AG09309 (cell line): ENCODE measurements at regions not wholly inside any gene's neighbourhood (a gene's known extent, or its start where the extent isn't known, plus 50 kb on each side); places are given as distances from the start of the nearest gene placed in this dataset.

Source experiments
- DNase-seq: peaks from one replicate; pipeline ENCODE4 v3.0.0-alpha.2; 2010; ENCODE audit warnings: low read depth
- H3K4me3 ChIP-seq: 2 replicates; pipeline ENCODE4 v1.5.1; 2011; ENCODE audit warnings: mild to moderate bottlenecking, low read depth, low read length, moderate library complexity; ENCODE audit not compliant: control insufficient read depth
- TF ChIP-seq, protein P1 (sequence below): IDR thresholded peaks from 2 replicates; pipeline ENCODE4 v1.5.1; 2011; ENCODE audit warnings: mild to moderate bottlenecking, low read depth, low read length, inconsistent platforms; ENCODE audit not compliant: insufficient read depth, control insufficient read depth; ENCODE audit errors: missing control alignments

DNA sequence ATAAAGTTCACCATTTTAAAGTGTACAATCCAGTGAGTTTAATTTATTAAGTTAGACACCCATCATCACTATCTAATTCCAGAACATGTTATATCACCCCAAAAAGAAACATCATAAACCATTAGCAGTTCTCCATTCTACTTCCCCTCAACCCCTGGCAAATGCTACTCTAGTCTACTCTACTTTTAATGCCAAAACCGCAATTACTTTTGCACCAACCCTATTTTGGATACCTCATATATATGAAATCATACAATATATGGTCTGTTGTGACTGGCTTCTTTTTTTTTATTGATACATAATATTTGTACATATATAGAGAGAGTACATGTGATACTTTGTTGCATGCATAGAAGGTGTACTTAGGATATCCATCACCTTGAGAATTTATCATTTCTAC, 190.5 kb upstream of the RARB start:
- H3K4me3 ChIP-seq: no peak overlapping the region
- TF ChIP-seq, protein P1, sequence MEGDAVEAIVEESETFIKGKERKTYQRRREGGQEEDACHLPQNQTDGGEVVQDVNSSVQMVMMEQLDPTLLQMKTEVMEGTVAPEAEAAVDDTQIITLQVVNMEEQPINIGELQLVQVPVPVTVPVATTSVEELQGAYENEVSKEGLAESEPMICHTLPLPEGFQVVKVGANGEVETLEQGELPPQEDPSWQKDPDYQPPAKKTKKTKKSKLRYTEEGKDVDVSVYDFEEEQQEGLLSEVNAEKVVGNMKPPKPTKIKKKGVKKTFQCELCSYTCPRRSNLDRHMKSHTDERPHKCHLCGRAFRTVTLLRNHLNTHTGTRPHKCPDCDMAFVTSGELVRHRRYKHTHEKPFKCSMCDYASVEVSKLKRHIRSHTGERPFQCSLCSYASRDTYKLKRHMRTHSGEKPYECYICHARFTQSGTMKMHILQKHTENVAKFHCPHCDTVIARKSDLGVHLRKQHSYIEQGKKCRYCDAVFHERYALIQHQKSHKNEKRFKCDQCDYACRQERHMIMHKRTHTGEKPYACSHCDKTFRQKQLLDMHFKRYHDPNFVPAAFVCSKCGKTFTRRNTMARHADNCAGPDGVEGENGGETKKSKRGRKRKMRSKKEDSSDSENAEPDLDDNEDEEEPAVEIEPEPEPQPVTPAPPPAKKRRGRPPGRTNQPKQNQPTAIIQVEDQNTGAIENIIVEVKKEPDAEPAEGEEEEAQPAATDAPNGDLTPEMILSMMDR: no peak
- DNase-seq: no peak

DNA sequence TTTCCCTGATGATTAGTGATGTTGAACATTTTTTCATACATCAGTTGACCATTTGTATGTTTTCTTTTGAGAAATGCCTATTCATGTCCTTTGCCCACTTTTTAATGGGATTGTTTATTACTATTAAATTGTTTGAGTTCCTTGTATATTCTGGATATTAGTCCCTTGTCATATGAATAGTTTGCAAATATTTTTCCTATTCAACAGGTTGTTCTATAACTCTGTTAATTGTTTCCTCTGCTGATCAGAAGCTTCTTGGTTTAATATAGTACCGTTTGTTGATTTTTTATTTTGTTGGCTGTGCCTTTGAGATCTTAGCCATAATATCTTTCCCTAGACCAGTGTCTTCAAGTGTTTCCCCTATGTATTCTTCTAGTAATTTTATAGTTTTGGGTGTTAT, 189.0 kb upstream of the RARB start:
- TF ChIP-seq, protein P1: no peak
- DNase-seq: no peak
- no peak overlapping the region for H3K4me3 ChIP-seq

DNA sequence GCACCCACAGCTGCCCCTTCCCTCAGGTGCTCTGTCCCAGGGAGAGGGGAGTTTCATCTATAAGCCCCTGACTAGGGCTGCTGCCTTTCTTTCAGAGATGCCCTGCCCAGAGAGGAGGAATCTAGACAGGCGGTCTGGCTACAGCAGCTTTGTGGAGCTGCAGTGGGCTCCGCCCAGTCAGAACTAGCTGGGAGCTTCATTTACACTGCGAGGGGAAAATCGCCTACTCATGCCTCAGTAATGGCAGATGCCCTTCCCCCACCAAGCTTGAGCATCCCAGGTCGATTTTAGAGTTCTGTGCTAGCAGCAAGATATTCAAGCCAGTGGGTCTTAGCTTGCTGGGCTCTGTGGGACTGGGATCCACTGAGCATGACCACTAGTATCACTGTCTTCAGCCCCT, 181.2 kb upstream of the RARB start:
- TF ChIP-seq, protein P1: no peak
- DNase-seq: no peak
- H3K4me3 ChIP-seq: no peak overlapping the region

DNA sequence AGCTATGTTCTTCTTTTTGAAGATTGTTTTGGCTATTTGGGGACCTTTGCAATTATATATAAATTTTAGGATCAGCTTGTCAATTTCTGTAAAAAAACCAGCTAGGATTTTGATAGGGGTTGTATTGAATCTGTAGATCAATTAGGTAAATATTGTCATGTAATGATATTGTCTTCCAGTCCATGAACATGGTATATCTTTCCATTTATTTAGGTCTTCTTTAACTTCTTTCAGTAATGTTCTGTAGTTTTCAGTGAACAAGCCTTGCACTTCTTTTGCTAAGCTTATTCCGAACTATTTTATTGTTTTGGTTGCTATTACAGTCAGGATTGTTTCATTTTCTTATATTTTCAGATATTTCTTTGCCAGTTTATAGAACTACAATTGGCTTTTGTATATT, 175.8 kb upstream of the RARB start:
- TF ChIP-seq, protein P1: no peak
- DNase-seq: no peak
- H3K4me3 ChIP-seq: no peak overlapping the region

DNA sequence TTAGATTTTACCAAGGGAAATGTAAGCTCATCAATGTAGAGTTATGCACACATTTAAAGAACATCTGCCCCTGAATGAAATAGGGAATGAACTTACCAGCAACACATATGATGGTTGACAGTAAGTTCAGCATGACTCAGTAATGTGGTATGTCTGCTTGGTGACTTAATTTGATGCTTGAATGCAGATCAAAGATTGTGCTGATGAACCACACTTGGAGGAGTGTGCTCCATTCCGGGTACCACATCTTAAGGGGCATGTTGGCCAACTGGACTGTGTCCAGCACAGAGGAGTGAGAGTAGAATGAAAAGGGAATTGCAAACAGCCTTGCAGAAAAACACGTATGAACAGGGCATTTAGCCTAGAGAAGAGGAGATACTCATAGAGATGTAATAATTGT, 171.0 kb upstream of the RARB start:
- H3K4me3 ChIP-seq: no peak overlapping the region
- DNase-seq: no peak
- TF ChIP-seq, protein P1: no peak

DNA sequence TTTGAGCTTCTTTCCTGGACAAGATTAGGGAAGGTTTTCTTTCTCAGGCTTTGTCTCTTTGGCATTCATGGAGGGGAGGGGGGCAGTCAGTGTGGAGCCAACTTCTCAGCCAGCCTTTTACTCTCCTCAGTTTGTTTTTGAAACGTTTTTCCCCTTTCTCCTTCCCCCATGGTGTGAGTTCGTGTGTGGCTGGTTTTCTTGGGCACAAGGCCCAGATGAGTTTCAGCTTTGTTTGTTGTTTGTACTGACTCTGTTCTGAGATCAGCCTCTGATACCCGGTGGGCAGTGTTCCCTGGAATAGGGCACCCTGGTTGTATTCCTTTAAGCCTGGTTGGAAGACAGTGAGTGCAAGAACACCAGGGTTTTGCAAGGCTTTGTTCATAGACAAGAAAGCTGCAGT, 168.2 kb upstream of the RARB start:
- TF ChIP-seq, protein P1: no peak
- no peak overlapping the region for H3K4me3 ChIP-seq
- DNase-seq: no peak

DNA sequence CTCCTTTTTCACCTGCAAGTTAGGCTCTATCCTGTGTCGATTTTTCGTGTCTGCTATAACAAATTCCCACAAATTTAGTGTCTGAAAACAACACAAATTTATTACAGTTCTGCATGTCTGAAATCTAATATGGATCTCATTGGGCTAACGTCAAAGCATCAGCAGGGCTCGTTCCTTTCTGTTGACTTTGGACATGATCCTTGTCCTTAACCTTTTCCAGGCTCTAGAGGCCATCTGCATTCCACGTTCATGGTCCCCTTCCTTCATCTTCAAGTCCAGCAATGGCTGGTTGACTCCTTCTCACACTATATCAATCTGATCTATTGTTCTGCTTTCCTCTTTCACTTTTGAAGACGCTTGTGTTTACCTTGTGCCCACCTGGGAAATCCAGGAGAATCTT, 165.7 kb upstream of the RARB start:
- TF ChIP-seq, protein P1: no peak
- DNase-seq: no peak
- no peak overlapping the region for H3K4me3 ChIP-seq
